Spinal cord (tissue), 9 donors: ENCODE measurements at regions not wholly inside any gene's neighbourhood (a gene's known extent, or its start where the extent isn't known, plus 50 kb on each side); places are given as distances from the start of the nearest gene placed in this dataset.

Experiments used
- DNase-seq, 6 donors: peaks; one replicate each; pipeline versions ENCODE4 v3.0.0 to v3.0.0-alpha.2; 2013 to 2015; ENCODE audit warnings: low spot score in 6 of 6, low read depth in 4 of 6
- H3K27ac ChIP-seq: one replicate; pipeline ENCODE4 v1.5.1; 2013; ENCODE audit warnings: low read depth, low read length, control low read depth
- H3K27me3 ChIP-seq: one replicate; pipeline ENCODE4 v1.6.1; 2013; ENCODE audit warnings: low read length; ENCODE audit not compliant: control insufficient read depth, insufficient read depth
- H3K36me3 ChIP-seq: one replicate; pipeline ENCODE4 v1.6.1; 2013; ENCODE audit warnings: low read length; ENCODE audit not compliant: control insufficient read depth, insufficient read depth
- H3K4me1 ChIP-seq: one replicate; pipeline ENCODE4 v1.6.1; 2013; ENCODE audit warnings: low read length; ENCODE audit not compliant: control insufficient read depth, insufficient read depth
- H3K4me3 ChIP-seq: one replicate; pipeline ENCODE4 v1.5.1; 2013; ENCODE audit warnings: low read depth, low read length, control low read depth
- H3K9me3 ChIP-seq: one replicate; pipeline ENCODE4 v1.6.1; 2013; ENCODE audit warnings: low read length; ENCODE audit not compliant: control insufficient read depth, insufficient read depth
- WGBS: methylation state at CpG from one replicate; pipeline ENCODE4 v1.1.5; 2013; ENCODE audit warnings: missing lambda C conversion rate; ENCODE audit not compliant: insufficient coverage; 5-methylcytosine and 5-hydroxymethylcytosine counted together
- donor health status: healthy.

GRCh38 chr1:232431748-232432147 lies 198.2 kb downstream of the SIPA1L2 start:
- H3K36me3 ChIP-seq: peaks cover 2% of the 10 kb centered on the region
- H3K9me3 ChIP-seq: no peaks in the 10 kb centered on the region
- peaks cover 21% of the 10 kb centered on the region for H3K4me1 ChIP-seq
- no peak for DNase-seq
- no peak overlapping the region for H3K4me3 ChIP-seq
- no peaks in the 10 kb centered on the region for H3K27me3 ChIP-seq
- no peak overlapping the region for H3K27ac ChIP-seq
- no CpG with 5 or more reads among the region's 4 CpGs for WGBS

DNA sequence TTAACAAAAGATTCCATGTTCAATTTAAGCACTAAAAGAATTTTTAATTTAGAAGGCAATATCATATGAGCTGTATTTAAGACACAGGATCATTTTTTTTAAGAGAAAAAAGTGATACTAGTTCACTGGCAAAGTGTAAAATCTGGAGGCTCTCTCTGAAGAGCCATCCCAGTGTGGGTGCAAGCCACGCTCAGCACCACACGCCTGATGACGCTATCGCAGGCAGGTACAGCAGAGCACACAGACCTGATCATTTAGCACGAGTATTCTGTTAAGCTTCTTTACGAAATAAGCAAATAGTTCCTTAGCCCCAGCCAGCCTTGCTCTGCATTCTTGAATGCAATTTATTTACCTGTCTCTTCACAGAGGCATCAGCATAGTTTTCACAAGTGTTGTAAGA lies 198.6 kb downstream of the SIPA1L2 start:
- Histone ChIP-seq H3K27ac (no peak overlapping the region), H3K27me3 (no peaks in the 10 kb centered on the region), H3K4me3 (no peak overlapping the region), H3K9me3 (no peaks in the 10 kb centered on the region), H3K36me3 (peaks cover 2% of the 10 kb centered on the region), H3K4me1 (peaks cover 18% of the 10 kb centered on the region)
- no peak for DNase-seq
- 90% methylated on average over 6 of the region's 6 CpGs for WGBS

DNA sequence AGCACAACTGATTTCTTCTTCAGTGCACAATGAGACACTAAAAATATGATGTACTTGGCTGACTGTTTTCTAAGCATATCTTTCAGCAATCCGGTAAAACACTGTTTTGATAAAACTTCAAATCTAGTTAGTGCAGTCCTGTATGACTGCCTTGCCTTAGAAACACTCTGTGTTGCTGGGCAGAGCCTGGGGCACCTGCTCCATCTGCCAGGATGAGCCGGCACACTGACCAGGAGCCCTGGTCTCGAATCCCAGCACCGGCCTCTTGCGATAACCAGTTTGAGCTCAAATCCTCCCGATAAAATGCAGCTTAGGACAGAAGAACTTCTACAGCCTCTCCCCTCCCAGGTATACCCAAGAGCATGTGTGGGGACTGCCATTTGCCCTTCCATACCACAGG lies 199.5 kb downstream of the SIPA1L2 start:
- no peak for DNase-seq
- H3K27ac ChIP-seq: no peak overlapping the region
- no peaks in the 10 kb centered on the region for H3K9me3 ChIP-seq
- H3K4me1 ChIP-seq: peaks cover 12% of the 10 kb centered on the region
- peaks cover 3% of the 10 kb centered on the region for H3K36me3 ChIP-seq
- no peaks in the 10 kb centered on the region for H3K27me3 ChIP-seq
- 96% methylated on average over 6 of the region's 6 CpGs for WGBS
- H3K4me3 ChIP-seq: no peak overlapping the region

- 66% methylated on average over 5 of the region's 13 CpGs for WGBS
- Histone ChIP-seq H3K36me3 (peaks cover 8% of the 10 kb centered on the region), H3K4me3 (no peak overlapping the region), H3K27ac (no peak overlapping the region), H3K27me3 (no peaks in the 10 kb centered on the region), H3K4me1 (peaks cover 12% of the 10 kb centered on the region), H3K9me3 (no peaks in the 10 kb centered on the region)
- peak in 1 of 6 donors; percentile 60 for DNase-seq
Measured at GRCh38 chr1:232428786-232429530, 201.0 kb downstream of the SIPA1L2 start.

DNA sequence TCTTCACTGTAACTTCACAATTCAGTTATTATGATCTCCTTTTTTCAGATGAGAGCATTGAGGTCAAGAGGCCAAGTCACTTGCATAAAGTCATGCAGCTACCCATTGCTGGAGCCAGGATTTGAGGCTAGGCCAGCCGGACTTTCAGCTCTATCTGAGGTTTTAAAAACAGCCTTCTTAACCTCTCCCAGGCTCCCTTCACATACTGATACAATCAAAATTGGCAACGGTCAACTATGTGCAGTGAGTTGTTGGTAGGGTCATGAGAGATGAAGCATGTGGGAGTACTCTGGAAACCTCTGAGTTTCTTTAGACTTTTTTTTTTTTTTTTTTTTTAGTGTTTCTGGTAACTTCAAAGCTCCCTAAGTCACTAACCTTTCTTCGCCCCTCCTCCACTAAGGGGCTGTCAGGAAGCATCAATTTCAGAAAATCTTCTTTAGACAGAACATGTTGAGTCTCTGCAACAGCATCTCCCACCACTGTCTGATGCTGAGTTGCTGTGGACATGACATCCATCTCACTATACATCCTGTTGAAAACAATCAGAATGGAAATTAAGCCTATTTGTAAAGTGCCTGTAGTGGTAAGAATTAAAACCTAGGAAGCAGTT lies 201.8 kb downstream of the SIPA1L2 start:
- H3K27ac ChIP-seq: no peak overlapping the region
- no peak overlapping the region for H3K4me3 ChIP-seq
- H3K4me1 ChIP-seq: peaks cover 12% of the 10 kb centered on the region
- no peaks in the 10 kb centered on the region for H3K27me3 ChIP-seq
- no CpG with 5 or more reads among the region's 3 CpGs for WGBS
- H3K9me3 ChIP-seq: no peaks in the 10 kb centered on the region
- peaks cover 8% of the 10 kb centered on the region for H3K36me3 ChIP-seq
- no peak for DNase-seq

DNA sequence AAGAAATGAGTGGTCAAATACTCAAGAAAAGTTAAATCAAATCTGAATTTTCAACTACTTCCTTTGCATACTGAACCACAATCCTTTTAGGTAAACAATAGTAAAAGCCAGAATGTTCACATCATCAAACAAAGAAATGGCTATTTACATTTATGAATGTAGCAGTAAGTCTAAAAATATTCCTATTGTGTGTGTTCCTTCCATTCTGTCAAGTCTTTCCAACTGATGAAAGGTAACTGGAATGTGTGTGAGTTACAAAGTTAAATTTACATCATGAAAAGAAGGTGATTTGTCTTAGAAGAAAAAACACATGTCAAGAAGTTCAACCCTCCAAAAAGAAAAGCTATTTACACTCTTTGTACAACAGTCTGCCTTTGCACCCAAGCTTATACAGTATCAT lies 203.1 kb downstream of the SIPA1L2 start:
- no peaks in the 10 kb centered on the region for H3K27me3 ChIP-seq
- no peaks in the 10 kb centered on the region for H3K9me3 ChIP-seq
- no peak overlapping the region for H3K27ac ChIP-seq
- no peak overlapping the region for H3K4me3 ChIP-seq
- H3K36me3 ChIP-seq: peaks cover 8% of the 10 kb centered on the region
- H3K4me1 ChIP-seq: peaks cover 6% of the 10 kb centered on the region
- no peak for DNase-seq

GRCh38 chr1:232425421-232425820 lies 204.5 kb downstream of the SIPA1L2 start:
- peaks cover 3% of the 10 kb centered on the region for H3K4me1 ChIP-seq
- WGBS: 80% methylated on average over 7 of the region's 15 CpGs
- no peak overlapping the region for H3K27ac ChIP-seq
- H3K27me3 ChIP-seq: no peaks in the 10 kb centered on the region
- H3K9me3 ChIP-seq: no peaks in the 10 kb centered on the region
- H3K4me3 ChIP-seq: no peak overlapping the region
- H3K36me3 ChIP-seq: peaks cover 8% of the 10 kb centered on the region
- DNase-seq: no peak

GRCh38 chr1:232423591-232423990 lies 206.3 kb downstream of the SIPA1L2 start:
- H3K36me3 ChIP-seq: peaks cover 14% of the 10 kb centered on the region
- no peaks in the 10 kb centered on the region for H3K4me1 ChIP-seq
- H3K4me3 ChIP-seq: no peak overlapping the region
- WGBS: 67% methylated on average over 1 of the region's 3 CpGs
- DNase-seq: no peak
- H3K27ac ChIP-seq: no peak overlapping the region
- H3K9me3 ChIP-seq: no peaks in the 10 kb centered on the region
- no peaks in the 10 kb centered on the region for H3K27me3 ChIP-seq

DNA sequence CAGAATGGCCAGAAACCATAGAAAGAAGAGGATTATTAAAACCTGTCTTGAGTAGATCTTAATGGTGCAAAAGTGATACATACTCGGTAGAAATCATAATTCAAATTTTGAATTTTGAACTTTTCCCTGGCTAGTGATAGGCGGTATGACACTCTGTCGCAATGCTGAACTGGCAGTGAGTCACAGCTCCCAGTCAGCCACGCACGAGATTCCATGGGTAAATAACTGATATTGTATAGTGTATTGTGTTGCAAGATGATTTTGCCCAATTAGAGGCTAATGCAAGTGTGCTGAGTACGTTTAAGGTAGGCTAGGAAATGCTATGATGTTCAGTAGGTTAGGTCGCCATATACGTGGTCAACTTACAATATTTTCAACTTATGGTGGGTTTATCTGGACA lies 207.0 kb downstream of the SIPA1L2 start:
- H3K27ac ChIP-seq: no peak overlapping the region
- H3K36me3 ChIP-seq: peaks cover 17% of the 10 kb centered on the region
- no peak overlapping the region for H3K4me3 ChIP-seq
- H3K9me3 ChIP-seq: no peaks in the 10 kb centered on the region
- no peak for DNase-seq
- H3K4me1 ChIP-seq: no peaks in the 10 kb centered on the region
- no peaks in the 10 kb centered on the region for H3K27me3 ChIP-seq
- 97% methylated on average over 5 of the region's 8 CpGs for WGBS

DNA sequence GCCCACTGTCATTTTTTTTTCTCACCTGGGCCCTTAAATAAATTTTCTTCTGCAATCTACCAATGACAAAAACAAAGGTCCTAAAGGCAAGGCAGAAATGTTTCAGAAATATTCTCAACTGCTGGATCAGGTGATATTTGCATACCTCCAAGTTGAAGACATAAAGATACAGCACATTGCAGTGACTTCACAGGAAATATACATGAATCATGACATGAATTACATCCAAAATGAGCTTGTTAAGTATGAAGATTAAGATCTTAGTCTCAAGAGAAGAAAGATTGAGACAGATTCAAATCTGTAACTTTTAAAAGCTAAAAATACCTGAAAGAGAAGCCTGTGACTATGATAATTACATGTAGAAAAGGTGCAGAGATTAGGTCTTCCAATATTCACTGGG lies 207.8 kb downstream of the SIPA1L2 start:
- Histone ChIP-seq H3K36me3 (peaks cover 17% of the 10 kb centered on the region), H3K9me3 (no peaks in the 10 kb centered on the region), H3K4me1 (peaks cover 6% of the 10 kb centered on the region), H3K27ac (no peak overlapping the region), H3K4me3 (no peak overlapping the region), H3K27me3 (no peaks in the 10 kb centered on the region)
- DNase-seq: no peak
